ENCODE measurements at regions not wholly inside any gene's neighbourhood (a gene's known extent, or its start where the extent isn't known, plus 50 kb on each side); places are given as distances from the start of the nearest gene placed in this dataset.

DNA sequence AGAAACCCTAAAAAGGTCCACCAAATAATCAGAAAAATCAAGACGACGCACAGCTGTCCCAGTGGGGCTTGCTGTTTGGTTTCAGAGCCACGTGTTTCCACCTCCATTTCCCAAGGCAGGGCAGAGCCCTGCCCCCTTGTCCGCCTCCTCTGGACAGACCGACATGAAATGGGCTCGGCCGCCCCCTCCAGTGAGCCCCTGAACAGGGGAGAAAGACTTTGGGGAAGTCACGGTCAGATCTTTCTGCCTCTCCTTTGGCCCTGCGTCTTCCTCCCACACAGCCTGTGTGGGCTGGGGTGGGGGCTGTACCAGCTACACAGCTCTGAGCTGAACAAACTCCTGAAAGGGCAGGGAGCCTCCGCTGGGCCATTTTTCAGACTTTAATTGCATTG is 230.7 kb downstream of the ENGASE start:
- TF ChIP-seq, protein P1, sequence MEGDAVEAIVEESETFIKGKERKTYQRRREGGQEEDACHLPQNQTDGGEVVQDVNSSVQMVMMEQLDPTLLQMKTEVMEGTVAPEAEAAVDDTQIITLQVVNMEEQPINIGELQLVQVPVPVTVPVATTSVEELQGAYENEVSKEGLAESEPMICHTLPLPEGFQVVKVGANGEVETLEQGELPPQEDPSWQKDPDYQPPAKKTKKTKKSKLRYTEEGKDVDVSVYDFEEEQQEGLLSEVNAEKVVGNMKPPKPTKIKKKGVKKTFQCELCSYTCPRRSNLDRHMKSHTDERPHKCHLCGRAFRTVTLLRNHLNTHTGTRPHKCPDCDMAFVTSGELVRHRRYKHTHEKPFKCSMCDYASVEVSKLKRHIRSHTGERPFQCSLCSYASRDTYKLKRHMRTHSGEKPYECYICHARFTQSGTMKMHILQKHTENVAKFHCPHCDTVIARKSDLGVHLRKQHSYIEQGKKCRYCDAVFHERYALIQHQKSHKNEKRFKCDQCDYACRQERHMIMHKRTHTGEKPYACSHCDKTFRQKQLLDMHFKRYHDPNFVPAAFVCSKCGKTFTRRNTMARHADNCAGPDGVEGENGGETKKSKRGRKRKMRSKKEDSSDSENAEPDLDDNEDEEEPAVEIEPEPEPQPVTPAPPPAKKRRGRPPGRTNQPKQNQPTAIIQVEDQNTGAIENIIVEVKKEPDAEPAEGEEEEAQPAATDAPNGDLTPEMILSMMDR (IDR thresholded peaks at IDR 0.05; ENCODE audit: low read depth, low read length, missing control alignments): no peak
- no peak overlapping the region for H3K4me3 ChIP-seq (ENCODE audit: low read depth, low read length)
- no peak for DNase-seq (ENCODE audit: low read depth)
- in situ Hi-C loops (cut with HindIII; ENCODE audit: low sequenced_read_pairs): no loop called here

DNA sequence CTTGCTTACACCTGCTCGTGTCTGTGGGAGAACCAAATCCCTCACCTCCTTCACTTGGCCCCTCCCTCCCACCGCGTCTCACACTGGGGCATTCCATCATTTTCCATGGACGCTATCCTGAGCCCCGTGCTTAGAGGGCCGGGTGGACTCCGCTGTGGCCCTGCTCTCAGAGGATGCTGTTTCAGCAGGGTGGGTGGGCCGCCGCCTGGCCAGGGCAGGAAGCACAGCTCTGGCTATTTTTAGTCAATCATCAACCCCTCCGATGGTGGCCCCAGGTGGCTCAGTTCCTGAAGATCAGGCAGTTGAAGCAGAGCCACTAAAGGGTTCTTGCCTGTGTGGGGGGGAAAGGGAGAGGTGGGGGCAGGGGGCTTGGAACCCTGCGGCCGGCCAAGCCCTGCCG is 230.3 kb downstream of the ENGASE start:
- DNase-seq (ENCODE audit: low read depth): no peak
- TF ChIP-seq, protein P1 (IDR thresholded peaks at IDR 0.05; ENCODE audit: low read depth, low read length, missing control alignments): no peak
- in situ Hi-C loops (cut with HindIII; ENCODE audit: low sequenced_read_pairs): loop anchor here (5.0 kb wide), 1 partner anchor 63 kb away; no protein-coding TSS in a partner anchor
- no peak overlapping the region for H3K4me3 ChIP-seq (ENCODE audit: low read depth, low read length)

DNA sequence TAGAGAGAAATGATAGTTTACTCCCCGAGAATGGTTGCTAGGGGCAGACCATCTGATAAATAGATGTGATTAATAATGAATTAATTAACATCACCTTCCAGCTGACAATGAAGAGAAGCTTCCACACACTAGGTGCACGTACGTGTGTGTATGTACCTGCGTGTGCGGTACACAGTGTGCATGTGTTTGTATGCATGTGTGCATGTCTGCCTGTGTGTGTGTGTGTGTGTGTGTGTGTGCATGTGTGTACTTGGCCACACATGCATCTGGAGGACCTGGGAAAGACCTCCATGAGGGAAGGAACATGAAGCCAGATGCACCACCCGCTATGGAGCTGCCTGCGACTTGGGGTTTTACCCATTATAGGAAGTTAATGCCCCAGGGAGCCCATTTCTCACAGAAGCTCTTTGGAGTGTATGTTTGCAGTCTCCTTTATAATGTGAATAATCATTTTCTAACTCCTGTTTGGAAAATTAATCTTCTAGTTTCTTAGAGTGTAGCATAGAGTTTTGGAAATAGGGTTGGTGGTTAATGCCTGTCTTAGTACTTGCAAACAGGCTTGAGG is 229.1 kb downstream of the ENGASE start:
- TF ChIP-seq, protein P1 (IDR thresholded peaks at IDR 0.05; ENCODE audit: low read depth, low read length, missing control alignments): no peak
- H3K4me3 ChIP-seq (ENCODE audit: low read depth, low read length): no peak overlapping the region
- in situ Hi-C loops (cut with HindIII; ENCODE audit: low sequenced_read_pairs): loop anchor here (5.0 kb wide), 1 partner anchor 61 kb away; no protein-coding TSS in a partner anchor
- no peak for DNase-seq (ENCODE audit: low read depth)

DNA sequence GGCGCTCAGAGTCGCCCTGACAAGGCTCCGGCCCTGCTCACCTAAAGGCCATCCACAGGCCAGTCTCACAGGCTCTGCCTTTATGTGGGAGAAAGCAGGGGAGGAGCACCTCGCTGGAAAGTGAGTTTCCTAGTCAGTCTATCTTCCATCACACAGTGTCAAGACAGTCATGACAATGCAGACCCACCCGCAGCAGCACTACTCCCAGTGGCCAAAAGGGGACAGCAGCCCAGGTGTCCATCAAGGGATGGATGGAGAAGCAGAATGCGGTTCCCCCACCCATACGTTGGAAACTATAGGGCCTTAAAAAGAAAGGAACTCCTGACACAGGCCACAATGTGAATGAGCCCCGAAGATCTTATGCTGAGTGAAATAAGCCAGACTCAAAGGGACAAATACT is 226.8 kb downstream of the ENGASE start:
- no peak overlapping the region for H3K4me3 ChIP-seq (ENCODE audit: low read depth, low read length)
- in situ Hi-C loops (cut with HindIII; ENCODE audit: low sequenced_read_pairs): loop anchor here (5.0 kb wide), 1 partner anchor 59 kb away; no protein-coding TSS in a partner anchor
- DNase-seq (ENCODE audit: low read depth): no peak
- TF ChIP-seq, protein P1 (IDR thresholded peaks at IDR 0.05; ENCODE audit: low read depth, low read length, missing control alignments): no peak

DNA sequence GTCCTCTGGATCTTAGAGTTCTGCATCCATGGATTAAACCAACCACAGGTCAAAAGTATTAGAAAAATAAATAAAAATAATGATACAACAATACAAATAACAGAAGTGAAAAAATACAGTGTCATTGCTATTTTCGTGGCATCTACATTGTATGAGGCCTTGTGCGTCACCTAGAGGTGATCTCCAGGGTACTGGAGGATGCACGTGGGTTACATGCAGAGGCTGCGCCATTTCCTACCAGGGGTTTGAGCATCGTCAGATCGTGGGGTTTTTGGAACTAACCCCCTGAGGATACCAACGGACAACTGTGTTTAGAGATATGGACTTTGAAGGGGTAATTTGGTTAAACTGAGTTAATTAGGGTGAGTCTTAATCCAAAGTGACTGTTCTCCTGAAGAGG is 224.7 kb downstream of the ENGASE start:
- no peak overlapping the region for H3K4me3 ChIP-seq (ENCODE audit: low read depth, low read length)
- TF ChIP-seq, protein P1 (IDR thresholded peaks at IDR 0.05; ENCODE audit: low read depth, low read length, missing control alignments): no peak
- no peak for DNase-seq (ENCODE audit: low read depth)
- in situ Hi-C loops (cut with HindIII; ENCODE audit: low sequenced_read_pairs): no loop called here

DNA sequence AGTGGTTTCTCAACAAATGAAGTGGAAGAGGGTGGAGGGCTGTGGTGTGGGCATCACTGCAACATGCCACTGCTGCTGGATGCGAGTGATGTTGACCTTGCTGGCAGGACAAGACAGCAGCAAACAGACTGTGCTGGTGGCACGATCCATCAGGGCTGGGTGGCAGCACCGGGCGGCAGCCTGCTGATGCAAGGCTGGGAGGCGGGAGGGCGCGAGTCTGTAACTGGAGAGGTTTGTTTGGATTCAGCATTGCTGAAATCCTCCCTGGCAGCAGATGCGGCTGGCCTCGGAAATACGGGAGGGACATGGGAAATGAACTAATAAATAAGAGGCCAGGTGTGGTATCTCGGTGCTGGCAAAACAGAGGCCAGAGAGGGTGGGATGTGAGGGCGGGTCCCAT is 224.2 kb downstream of the ENGASE start:
- DNase-seq (ENCODE audit: low read depth): no peak
- no peak overlapping the region for H3K4me3 ChIP-seq (ENCODE audit: low read depth, low read length)
- in situ Hi-C loops (cut with HindIII; ENCODE audit: low sequenced_read_pairs): no loop called here
- TF ChIP-seq, protein P1 (IDR thresholded peaks at IDR 0.05; ENCODE audit: low read depth, low read length, missing control alignments): no peak
